ENCODE measurements at regions not wholly inside any gene's neighbourhood (a gene's known extent, or its start where the extent isn't known, plus 50 kb on each side); places are given as distances from the start of the nearest gene placed in this dataset.
"Not testable (repeated sequence)": the region's sequence is repeated elsewhere in the genome, so short reads cannot be mapped to it uniquely, and the experiment has no call there.

GRCh38 chr6:103344554-103345163, 1515.1 kb downstream of the HACE1 start:
- Histone ChIP-seq H3K9me3 (no peaks in the 10 kb centered on the region), H3K4me1 (no peaks in the 10 kb centered on the region), H3K36me3 (no peaks in the 10 kb centered on the region), H3K27me3 (no peaks in the 10 kb centered on the region), H3K4me3 (ENCODE audit: low read depth, low read length) (no peak overlapping the region)
- no peak for DNase-seq
- TF ChIP-seq CTCF (IDR thresholded peaks at IDR 0.05; ENCODE audit: low read depth, low read length) = no peak

- H3K9me3 ChIP-seq = no peaks in the 10 kb centered on the region
- no peak for DNase-seq
- H3K4me1 ChIP-seq = peaks cover 3% of the 10 kb centered on the region; the same call in 1 of the 2 replicates
- no peaks in the 10 kb centered on the region for H3K27me3 ChIP-seq
- no peak for TF ChIP-seq CTCF (IDR thresholded peaks at IDR 0.05; ENCODE audit: low read depth, low read length)
- no peaks in the 10 kb centered on the region for H3K36me3 ChIP-seq
- no peak overlapping the region for H3K4me3 ChIP-seq (ENCODE audit: low read depth, low read length)
Measured at GRCh38 chr6:103335412-103335811, 1524.3 kb downstream of the HACE1 start.

- Histone ChIP-seq H3K4me1 (peaks cover 3% of the 10 kb centered on the region), H3K27me3 (no peaks in the 10 kb centered on the region), H3K36me3 (no peaks in the 10 kb centered on the region), H3K4me3 (ENCODE audit: low read depth, low read length) (no peak overlapping the region), H3K9me3 (no peaks in the 10 kb centered on the region)
- no peak for TF ChIP-seq CTCF (IDR thresholded peaks at IDR 0.05; ENCODE audit: low read depth, low read length)
- DNase-seq = peak; percentile 32
Measured at GRCh38 chr6:103326760-103327757, 1532.7 kb downstream of the HACE1 start.

GRCh38 chr6:103313432-103313831, 1546.3 kb downstream of the HACE1 start:
- no peak for DNase-seq
- Histone ChIP-seq H3K36me3 (no peaks in the 10 kb centered on the region), H3K27me3 (no peaks in the 10 kb centered on the region), H3K4me3 (ENCODE audit: low read depth, low read length) (no peak overlapping the region), H3K4me1 (no peaks in the 10 kb centered on the region), H3K9me3 (no peaks in the 10 kb centered on the region)
- TF ChIP-seq CTCF (IDR thresholded peaks at IDR 0.05; ENCODE audit: low read depth, low read length) = no peak

- H3K27me3 ChIP-seq; DNase-seq; H3K36me3 ChIP-seq; H3K4me3 ChIP-seq (ENCODE audit: low read depth, low read length); H3K9me3 ChIP-seq; H3K4me1 ChIP-seq: not testable (repeated sequence)
Measured at GRCh38 chr6:103294376-103294775, 1565.3 kb downstream of the HACE1 start.

GRCh38 chr6:103284835-103285234, 1574.9 kb downstream of the HACE1 start:
- Histone ChIP-seq H3K4me1 (no peaks in the 10 kb centered on the region; the same call in 1 of the 2 replicates), H3K9me3 (no peaks in the 10 kb centered on the region), H3K36me3 (no peaks in the 10 kb centered on the region), H3K4me3 (ENCODE audit: low read depth, low read length) (no peak overlapping the region), H3K27me3 (no peaks in the 10 kb centered on the region)
- DNase-seq = no peak
- TF ChIP-seq CTCF (IDR thresholded peaks at IDR 0.05; ENCODE audit: low read depth, low read length) = no peak

All from BE2C (cell line).